Gastroesophageal sphincter (tissue), 4 donors: ENCODE measurements at regions not wholly inside any gene's neighbourhood (a gene's known extent, or its start where the extent isn't known, plus 50 kb on each side); places are given as distances from the start of the nearest gene placed in this dataset.

Experiments used
- ATAC-seq: fragments of 150-250 bp; one replicate; pipeline ENCODE4 v1.9.1; 2016; ENCODE audit warnings: mild to moderate bottlenecking, moderate library complexity
- H3K27ac ChIP-seq, 4 donors: fragments of 200-600 bp; sonication (generic) in 3 of 4; 1 replicate in 3 of 4; 2 replicates in 1 of 4; pipeline ENCODE4 v1.5.1; 2016 to 2019
- H3K27me3 ChIP-seq: fragments of 200-600 bp; sonication (generic); one replicate; pipeline ENCODE4 v1.5.1; 2019
- H3K36me3 ChIP-seq, 2 donors: fragments of 200-600 bp; sonication (generic); one replicate each; pipeline ENCODE4 v1.5.1; 2019; ENCODE audit warnings: control low read depth in 1 of 2
- H3K4me1 ChIP-seq, 3 donors: fragments of 200-600 bp; sonication (generic); 1 replicate in 2 of 3; 2 replicates in 1 of 3; pipeline ENCODE4 v1.5.1; 2016 to 2019; ENCODE audit warnings: control low read depth in 2 of 3
- H3K4me3 ChIP-seq, 2 donors: fragments of 200-600 bp; sonication (generic); one replicate each; pipeline ENCODE4 v1.5.1; 2019; ENCODE audit warnings: mild to moderate bottlenecking in 1 of 2, moderate library complexity in 1 of 2
- H3K9me3 ChIP-seq, 3 donors: fragments of 200-600 bp; sonication (generic); one replicate each; pipeline ENCODE4 v1.5.1; 2017 to 2019; ENCODE audit warnings: control low read depth in 2 of 3
- CTCF ChIP-seq, 4 experiments: fragments of 200-600 bp in 2 of 4; fragments of 450-650 bp in 2 of 4; sonication (generic) in 1 of 4; IDR thresholded peaks; one replicate each; pipeline ENCODE4 v1.5.1; 2017 to 2019; ENCODE audit warnings: antibody characterized with exemption in 4 of 4, mild to moderate bottlenecking in 2 of 4, moderate library complexity in 2 of 4
- EP300 ChIP-seq: sonication (generic); formaldehyde crosslinking; IDR thresholded peaks from one replicate; pipeline ENCODE4 v1.6.1; 2017; ENCODE audit warnings: antibody characterized with exemption, mild to moderate bottlenecking
- POLR2A ChIP-seq, 2 donors: fragments of 450-650 bp; IDR thresholded peaks; one replicate each; pipeline ENCODE4 v1.6.1; 2017; ENCODE audit warnings: antibody characterized with exemption in 2 of 2, mild to moderate bottlenecking in 2 of 2, moderate library complexity in 1 of 2
- POLR2AphosphoS5 ChIP-seq: sonication (generic); formaldehyde crosslinking; IDR thresholded peaks from one replicate; pipeline ENCODE4 v1.6.1; 2017; ENCODE audit warnings: antibody characterized with exemption
- WGBS, 2 donors: methylation state at CpG; one replicate each; pipeline ENCODE4 v1.1.5; 2018; ENCODE audit warnings: low coverage in 1 of 2; 5-methylcytosine and 5-hydroxymethylcytosine counted together

- Histone ChIP-seq H3K36me3 (no peaks in the 10 kb centered on the region), H3K4me3 (no peak overlapping the region), H3K4me1 (peaks cover 2 to 37% (median 10%) of the 10 kb centered on the region in 3 donors), H3K9me3 (no peaks in the 10 kb centered on the region), H3K27me3 (no peaks in the 10 kb centered on the region), H3K27ac (no peak overlapping the region)
- ATAC-seq = no peak
- TF ChIP-seq POLR2A (IDR thresholded peaks at IDR 0.05) = no peak
- no peak for TF ChIP-seq CTCF (IDR thresholded peaks at IDR 0.05)
- TF ChIP-seq POLR2AphosphoS5 = no peak
- no peak for TF ChIP-seq EP300
These were observed 492.2 kb downstream of the ENC1 start for GRCh38 chr5:74148321-74148720.

- Histone ChIP-seq H3K27ac (no peak overlapping the region), H3K9me3 (no peaks in the 10 kb centered on the region), H3K4me3 (no peak overlapping the region), H3K27me3 (no peaks in the 10 kb centered on the region), H3K36me3 (no peaks in the 10 kb centered on the region), H3K4me1 (peaks cover 2 to 22% (median 4%) of the 10 kb centered on the region in 3 donors)
- WGBS, 2 donors = 100% methylated on average over 1 of the region's 1 CpG
- TF ChIP-seq POLR2AphosphoS5 (no peak), CTCF (IDR thresholded peaks at IDR 0.05) (no peak), POLR2A (IDR thresholded peaks at IDR 0.05) (no peak), EP300 (no peak)
- ATAC-seq = no peak
These were observed 493.7 kb downstream of the ENC1 start for GRCh38 chr5:74146796-74147195.

- TF ChIP-seq POLR2AphosphoS5 (no peak), CTCF (IDR thresholded peaks at IDR 0.05) (no peak), POLR2A (IDR thresholded peaks at IDR 0.05) (no peak), EP300 (no peak)
- H3K4me1 ChIP-seq = peaks cover 2 to 21% (median 4%) of the 10 kb centered on the region in 3 donors
- no peaks in the 10 kb centered on the region for H3K36me3 ChIP-seq
- WGBS, 2 donors = 80 to 88% methylated on average over 1 to 3 of the region's 9 CpGs
- no peak for ATAC-seq
- no peaks in the 10 kb centered on the region for H3K27me3 ChIP-seq
- H3K27ac ChIP-seq = no peak overlapping the region
- no peaks in the 10 kb centered on the region for H3K9me3 ChIP-seq
- no peak overlapping the region for H3K4me3 ChIP-seq
These were observed 494.6 kb downstream of the ENC1 start for GRCh38 chr5:74145951-74146350.

- TF ChIP-seq CTCF (IDR thresholded peaks at IDR 0.05) = no peak
- no peaks in the 10 kb centered on the region for H3K9me3 ChIP-seq
- no peaks in the 10 kb centered on the region for H3K27me3 ChIP-seq
- H3K36me3 ChIP-seq = no peaks in the 10 kb centered on the region
- peaks cover 0 to 8% (median 0%) of the 10 kb centered on the region in 3 donors for H3K4me1 ChIP-seq
- 87 to 100% methylated on average over 1 to 9 of the region's 16 CpGs for WGBS, 2 donors
- ATAC-seq = no peak
- no peak overlapping the region for H3K27ac ChIP-seq
- H3K4me3 ChIP-seq = no peak overlapping the region
These were observed 496.7 kb downstream of the ENC1 start for GRCh38 chr5:74143721-74144330.

GRCh38 chr5:74143151-74143550 lies 497.4 kb downstream of the ENC1 start:
- no peak overlapping the region for H3K27ac ChIP-seq
- H3K4me3 ChIP-seq = no peak overlapping the region
- no peaks in the 10 kb centered on the region for H3K9me3 ChIP-seq
- no peaks in the 10 kb centered on the region for H3K27me3 ChIP-seq
- peaks cover 0 to 2% (median 0%) of the 10 kb centered on the region in 3 donors for H3K4me1 ChIP-seq
- no peaks in the 10 kb centered on the region for H3K36me3 ChIP-seq
- ATAC-seq = no peak
- TF ChIP-seq POLR2A (IDR thresholded peaks at IDR 0.05) (no peak), POLR2AphosphoS5 (no peak)
- whole genome bisulfite sequencing, 2 donors = 78 to 89% methylated on average over 2 to 3 of the region's 3 CpGs
